ENCODE measurements at regions not wholly inside any gene's neighbourhood (a gene's known extent, or its start where the extent isn't known, plus 50 kb on each side); places are given as distances from the start of the nearest gene placed in this dataset.

DNA sequence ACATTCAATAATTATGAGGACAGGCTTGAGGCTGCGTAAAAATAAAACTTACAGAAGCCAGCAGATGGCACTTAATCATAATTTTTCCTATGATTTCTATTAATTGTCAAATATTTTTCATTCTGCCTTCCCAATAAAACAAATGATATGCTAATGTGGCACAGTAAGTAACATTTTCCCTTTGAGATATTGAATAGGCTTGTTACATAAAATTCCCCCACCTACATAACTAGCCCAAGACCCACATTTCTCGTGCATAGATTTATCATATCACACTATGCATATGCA is 55.4 kb upstream of the PTGFRN start:
- TF ChIP-seq, protein P1, sequence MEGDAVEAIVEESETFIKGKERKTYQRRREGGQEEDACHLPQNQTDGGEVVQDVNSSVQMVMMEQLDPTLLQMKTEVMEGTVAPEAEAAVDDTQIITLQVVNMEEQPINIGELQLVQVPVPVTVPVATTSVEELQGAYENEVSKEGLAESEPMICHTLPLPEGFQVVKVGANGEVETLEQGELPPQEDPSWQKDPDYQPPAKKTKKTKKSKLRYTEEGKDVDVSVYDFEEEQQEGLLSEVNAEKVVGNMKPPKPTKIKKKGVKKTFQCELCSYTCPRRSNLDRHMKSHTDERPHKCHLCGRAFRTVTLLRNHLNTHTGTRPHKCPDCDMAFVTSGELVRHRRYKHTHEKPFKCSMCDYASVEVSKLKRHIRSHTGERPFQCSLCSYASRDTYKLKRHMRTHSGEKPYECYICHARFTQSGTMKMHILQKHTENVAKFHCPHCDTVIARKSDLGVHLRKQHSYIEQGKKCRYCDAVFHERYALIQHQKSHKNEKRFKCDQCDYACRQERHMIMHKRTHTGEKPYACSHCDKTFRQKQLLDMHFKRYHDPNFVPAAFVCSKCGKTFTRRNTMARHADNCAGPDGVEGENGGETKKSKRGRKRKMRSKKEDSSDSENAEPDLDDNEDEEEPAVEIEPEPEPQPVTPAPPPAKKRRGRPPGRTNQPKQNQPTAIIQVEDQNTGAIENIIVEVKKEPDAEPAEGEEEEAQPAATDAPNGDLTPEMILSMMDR (conservative IDR thresholded peaks at IDR 0.05; ENCODE audit: low read depth, low read length): no peak
- H3K4me3 ChIP-seq (ENCODE audit: low read length): no peak overlapping the region
- no peak for DNase-seq (ENCODE audit: low read depth)

DNA sequence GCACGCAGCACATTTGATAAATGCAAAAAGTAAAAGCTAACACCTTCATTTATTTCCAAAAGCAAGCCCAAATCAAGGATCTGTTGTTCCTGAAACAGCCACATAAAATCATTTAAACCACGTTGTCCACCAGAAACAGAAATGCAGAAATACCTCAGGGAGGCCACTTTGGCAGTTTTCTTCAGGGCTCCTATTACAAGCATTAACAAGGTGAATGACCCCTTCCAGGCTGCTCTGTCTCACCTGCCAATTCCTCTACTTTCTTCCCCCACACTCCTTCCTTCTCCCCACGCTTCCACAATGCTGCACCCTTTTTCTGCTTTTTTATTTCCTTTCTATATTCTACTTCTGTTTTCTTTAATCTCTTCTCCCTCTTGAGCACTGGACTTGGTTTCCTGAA is 55.0 kb upstream of the PTGFRN start:
- no peak overlapping the region for H3K4me3 ChIP-seq (ENCODE audit: low read length)
- no peak for DNase-seq (ENCODE audit: low read depth)
- TF ChIP-seq, protein P1 (conservative IDR thresholded peaks at IDR 0.05; ENCODE audit: low read depth, low read length): no peak

DNA sequence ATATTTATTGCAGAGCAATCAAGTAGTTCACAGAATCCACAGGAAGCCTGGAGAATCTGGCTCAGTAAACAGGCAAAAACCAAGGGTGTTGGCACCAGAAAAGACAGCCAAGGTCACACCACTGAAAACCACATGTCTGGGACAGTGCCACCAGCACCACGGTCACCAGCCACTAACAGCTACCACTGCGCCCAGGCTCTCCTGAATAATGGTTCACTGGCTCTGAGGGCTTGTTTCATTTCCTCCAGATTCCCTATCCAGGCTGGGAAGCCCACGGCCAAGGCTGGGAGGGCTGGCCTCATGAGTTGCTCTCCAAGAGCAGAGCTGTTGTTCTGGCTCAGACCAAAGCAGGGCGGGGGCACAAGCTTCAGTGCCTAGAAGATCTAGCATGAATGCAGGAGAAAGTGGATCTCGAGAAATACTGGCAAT is 54.5 kb upstream of the PTGFRN start:
- TF ChIP-seq, protein P1 (conservative IDR thresholded peaks at IDR 0.05; ENCODE audit: low read depth, low read length): no peak
- no peak overlapping the region for H3K4me3 ChIP-seq (ENCODE audit: low read length)
- no peak for DNase-seq (ENCODE audit: low read depth)

DNA sequence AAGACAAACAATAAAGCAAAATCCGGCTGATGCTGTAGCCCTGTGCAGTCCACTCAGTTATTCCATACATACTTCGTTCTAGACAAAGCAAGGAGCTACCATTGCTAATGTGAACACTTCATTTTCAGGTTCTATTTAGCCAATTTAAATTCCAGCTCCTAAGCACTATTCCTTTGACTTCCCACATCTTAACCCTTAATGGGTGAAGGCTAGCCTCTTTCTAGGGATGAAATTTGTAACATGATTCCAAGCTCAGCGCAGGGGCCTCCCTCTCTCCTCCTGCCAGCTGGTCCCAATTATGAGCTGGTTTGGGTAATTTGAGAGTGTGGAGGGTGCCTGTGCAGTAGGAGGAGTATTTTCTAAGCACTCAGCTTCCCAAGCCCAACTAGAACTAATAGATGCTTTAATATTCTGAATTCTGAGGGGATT is 53.9 kb upstream of the PTGFRN start:
- H3K4me3 ChIP-seq (ENCODE audit: low read length): no peak overlapping the region
- DNase-seq (ENCODE audit: low read depth): no peak
- TF ChIP-seq, protein P1 (conservative IDR thresholded peaks at IDR 0.05; ENCODE audit: low read depth, low read length): no peak

DNA sequence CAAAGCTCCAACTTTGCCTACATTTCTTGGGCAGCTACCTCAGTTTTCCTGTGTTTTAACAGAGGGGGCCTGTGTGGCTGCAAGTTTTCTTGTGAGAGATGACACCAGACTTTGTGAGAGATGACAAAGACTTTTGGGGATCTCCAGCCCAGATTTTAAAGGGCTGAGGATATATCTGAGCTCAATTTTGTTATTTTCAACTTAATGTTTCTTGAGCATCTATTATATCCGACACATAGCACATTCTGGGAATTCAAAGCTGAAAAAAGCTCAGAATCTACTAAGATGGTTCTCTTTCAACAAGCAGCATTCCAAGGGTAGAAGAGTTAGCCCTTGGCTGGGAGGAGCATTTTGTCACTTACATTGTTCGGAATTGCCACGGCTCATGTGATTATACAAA is 53.4 kb upstream of the PTGFRN start:
- no peak overlapping the region for H3K4me3 ChIP-seq (ENCODE audit: low read length)
- DNase-seq (ENCODE audit: low read depth): no peak
- TF ChIP-seq, protein P1 (conservative IDR thresholded peaks at IDR 0.05; ENCODE audit: low read depth, low read length): no peak

DNA sequence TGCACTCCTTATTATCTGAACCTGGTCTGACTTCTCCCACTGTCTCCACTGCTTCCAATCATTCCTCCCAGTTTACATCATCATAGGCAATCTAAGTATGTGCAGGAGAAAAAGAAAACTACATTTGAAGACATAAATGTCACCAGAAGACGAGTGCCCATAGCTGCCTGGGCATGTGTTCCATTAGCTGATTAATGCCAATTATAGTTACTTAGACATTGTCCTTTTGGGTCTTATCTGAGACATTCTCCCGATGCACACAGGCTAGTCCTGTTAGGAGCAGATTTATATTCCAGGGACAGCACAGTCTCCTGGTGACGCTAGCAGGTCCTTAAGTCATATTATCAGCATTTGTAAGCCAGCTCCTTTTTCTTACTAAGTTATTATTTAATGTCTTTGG is 52.6 kb upstream of the PTGFRN start:
- H3K4me3 ChIP-seq (ENCODE audit: low read length): no peak overlapping the region
- DNase-seq (ENCODE audit: low read depth): no peak
- TF ChIP-seq, protein P1 (conservative IDR thresholded peaks at IDR 0.05; ENCODE audit: low read depth, low read length): no peak
